ENCODE measurements at regions not wholly inside any gene's neighbourhood (a gene's known extent, or its start where the extent isn't known, plus 50 kb on each side); places are given as distances from the start of the nearest gene placed in this dataset.

- no peak for DNase-seq
- H3K4me1 Mint-ChIP-seq, result peaks cover 5% of the 10 kb centered on the region
- H3K27ac Mint-ChIP-seq, result no peak overlapping the region
- no peak overlapping the region for H3K4me3 Mint-ChIP-seq
- H3K27me3 Mint-ChIP-seq (ENCODE audit: low read depth, poor library complexity), result no peaks in the 10 kb centered on the region
- H3K36me3 Mint-ChIP-seq (ENCODE audit: low read depth), result no peaks in the 10 kb centered on the region
- no peaks in the 10 kb centered on the region for H3K9me3 Mint-ChIP-seq
- no peak for TF ChIP-seq CTCF (IDR thresholded peaks at IDR 0.05)
These were observed 482.7 kb downstream of the RIT2 start for GRCh38 chr18:42632801-42633200.

GRCh38 chr18:42635378-42636048 is 480.0 kb downstream of the RIT2 start:
- no peaks in the 10 kb centered on the region for H3K27me3 Mint-ChIP-seq (ENCODE audit: low read depth, poor library complexity)
- H3K36me3 Mint-ChIP-seq (ENCODE audit: low read depth), result no peaks in the 10 kb centered on the region
- peak; percentile 12 for TF ChIP-seq CTCF (IDR thresholded peaks at IDR 0.05)
- no peak overlapping the region for H3K27ac Mint-ChIP-seq
- DNase-seq, result no peak
- H3K4me3 Mint-ChIP-seq, result no peak overlapping the region
- H3K9me3 Mint-ChIP-seq, result no peaks in the 10 kb centered on the region
- peaks cover 5% of the 10 kb centered on the region for H3K4me1 Mint-ChIP-seq

- no peaks in the 10 kb centered on the region for H3K9me3 Mint-ChIP-seq
- TF ChIP-seq CTCF (IDR thresholded peaks at IDR 0.05), result no peak
- no peak overlapping the region for H3K4me3 Mint-ChIP-seq
- H3K36me3 Mint-ChIP-seq (ENCODE audit: low read depth), result no peaks in the 10 kb centered on the region
- no peak for DNase-seq
- H3K4me1 Mint-ChIP-seq, result peaks cover 5% of the 10 kb centered on the region
- H3K27ac Mint-ChIP-seq, result no peak overlapping the region
- no peaks in the 10 kb centered on the region for H3K27me3 Mint-ChIP-seq (ENCODE audit: low read depth, poor library complexity)
These were observed 479.2 kb downstream of the RIT2 start for GRCh38 chr18:42636309-42636708.

GRCh38 chr18:42640160-42640559 is 475.3 kb downstream of the RIT2 start:
- no peaks in the 10 kb centered on the region for H3K27me3 Mint-ChIP-seq (ENCODE audit: low read depth, poor library complexity)
- no peak for DNase-seq
- H3K9me3 Mint-ChIP-seq, result no peaks in the 10 kb centered on the region
- H3K27ac Mint-ChIP-seq, result no peak overlapping the region
- no peak overlapping the region for H3K4me3 Mint-ChIP-seq
- no peaks in the 10 kb centered on the region for H3K36me3 Mint-ChIP-seq (ENCODE audit: low read depth)
- no peak for TF ChIP-seq CTCF (IDR thresholded peaks at IDR 0.05)
- no peaks in the 10 kb centered on the region for H3K4me1 Mint-ChIP-seq

GRCh38 chr18:42641996-42642395 is 473.5 kb downstream of the RIT2 start:
- no peak for TF ChIP-seq CTCF (IDR thresholded peaks at IDR 0.05)
- Mint-ChIP-seq H3K36me3 (ENCODE audit: low read depth) (no peaks in the 10 kb centered on the region), H3K27me3 (ENCODE audit: low read depth, poor library complexity) (no peaks in the 10 kb centered on the region), H3K4me3 (no peak overlapping the region), H3K9me3 (no peaks in the 10 kb centered on the region), H3K27ac (no peak overlapping the region), H3K4me1 (no peaks in the 10 kb centered on the region)
- no peak for DNase-seq

GRCh38 chr18:42644729-42645131 is 470.8 kb downstream of the RIT2 start:
- DNase-seq, result no peak
- TF ChIP-seq CTCF (IDR thresholded peaks at IDR 0.05), result no peak
- no peak overlapping the region for H3K4me3 Mint-ChIP-seq
- no peaks in the 10 kb centered on the region for H3K9me3 Mint-ChIP-seq
- no peaks in the 10 kb centered on the region for H3K4me1 Mint-ChIP-seq
- no peaks in the 10 kb centered on the region for H3K36me3 Mint-ChIP-seq (ENCODE audit: low read depth)
- no peaks in the 10 kb centered on the region for H3K27me3 Mint-ChIP-seq (ENCODE audit: low read depth, poor library complexity)
- H3K27ac Mint-ChIP-seq, result no peak overlapping the region
